ENCODE measurements at regions not wholly inside any gene's neighbourhood (a gene's known extent, or its start where the extent isn't known, plus 50 kb on each side); places are given as distances from the start of the nearest gene placed in this dataset.

DNA sequence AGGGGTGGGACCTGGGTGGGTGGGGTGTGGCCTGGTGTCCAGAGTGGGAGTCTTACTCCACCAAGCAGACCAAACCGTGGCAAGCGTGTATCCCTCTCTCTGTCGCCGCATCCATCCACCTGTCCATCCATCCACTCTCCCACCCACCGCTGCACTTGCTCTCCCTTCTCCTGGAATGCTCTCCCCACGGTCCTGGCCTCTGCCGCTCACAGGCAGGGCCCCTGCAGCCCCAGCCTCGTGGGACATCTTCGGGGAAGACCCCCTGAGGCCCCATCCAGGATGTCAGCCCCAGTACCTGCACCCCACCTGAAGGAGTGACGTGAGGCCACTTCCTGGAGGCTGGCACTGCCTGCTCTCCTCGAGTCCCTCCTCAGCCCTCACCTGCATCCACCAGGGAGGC, 189.5 kb upstream of the GSE1 start:
- Histone ChIP-seq H3K23ac (ENCODE audit: insufficient read length, low read depth, low read length) (no peak overlapping the region), H2BK20ac (ENCODE audit: low read depth, low read length, poor library complexity, severe bottlenecking) (no peak overlapping the region), H2BK120ac (ENCODE audit: low read depth, low read length, poor library complexity, severe bottlenecking) (no peak overlapping the region), H2BK5ac (ENCODE audit: insufficient read length, low read length) (no peak overlapping the region), H3K56ac (ENCODE audit: insufficient read length, low read depth, low read length) (no peak overlapping the region), H3K79me2 (ENCODE audit: insufficient read depth, low read length) (no peaks in the 10 kb centered on the region), H3K4me2 (ENCODE audit: insufficient read depth, insufficient read length, low read length) (no peak overlapping the region), H3K9me3 (ENCODE audit: control insufficient read depth, low read depth, low read length) (no peaks in the 10 kb centered on the region), H4K20me1 (ENCODE audit: control insufficient read depth, insufficient read depth, insufficient read length) (no peaks in the 10 kb centered on the region), H3K18ac (ENCODE audit: insufficient read length, low read depth, low read length) (no peak overlapping the region), H3T11ph (ENCODE audit: low read length) (no peak overlapping the region), H2BK12ac (ENCODE audit: insufficient read length, low read depth, low read length) (no peak overlapping the region), H2AFZ (ENCODE audit: low read length) (no peak overlapping the region), H3K27me3 (ENCODE audit: insufficient read depth, low read length) (no peaks in the 10 kb centered on the region), H3K23me2 (ENCODE audit: insufficient read length, low read depth, low read length, poor library complexity, severe bottlenecking) (no peaks in the 10 kb centered on the region), H4K5ac (ENCODE audit: insufficient read length, low read depth, low read length) (no peak overlapping the region), H4K91ac (ENCODE audit: insufficient read length, low read depth, low read length) (no peak overlapping the region), H3K79me1 (ENCODE audit: insufficient read depth, low read depth, low read length, poor library complexity, severe bottlenecking) (no peaks in the 10 kb centered on the region), H3K4me1 (ENCODE audit: insufficient read depth, low read length) (no peaks in the 10 kb centered on the region), H3K14ac (ENCODE audit: insufficient read depth, low read length) (no peak overlapping the region), H3K4ac (ENCODE audit: low read depth, low read length) (no peak overlapping the region), H3K27ac (ENCODE audit: insufficient read length, low read depth, low read length) (no peak overlapping the region), H4K8ac (replicated peaks; ENCODE audit: insufficient read length, low read depth, low read length) (no peak overlapping the region), H2BK15ac (ENCODE audit: low read depth, low read length) (no peak overlapping the region), H3K9ac (ENCODE audit: extremely low read depth, insufficient read length, low read length) (no peak overlapping the region), H2AK5ac (ENCODE audit: insufficient read length, low read length) (no peak overlapping the region)
- Mint-ChIP-seq H3K4me1 (peaks cover 24 to 29% of the 10 kb centered on the region in 2 experiments), H3K36me3 (ENCODE audit: insufficient read depth in 1 of 3, low read depth in 3 of 3) (no peaks in the 10 kb centered on the region), H3K27me3 (ENCODE audit: low read depth) (peaks cover 5% of the 10 kb centered on the region; the same call in 1 of the 2 replicates), H3K4me3 (no peak overlapping the region), H3K27ac (no peak overlapping the region), H3K9me3 (peaks cover 0 to 6% of the 10 kb centered on the region in 2 experiments; a peak in 1 of 5 replicates)
- no CpG with 5 or more reads among the region's 11 CpGs for WGBS (ENCODE audit: extremely low coverage, insufficient read length, low lambda C conversion rate)
- DNase-seq: no peak
- TF ChIP-seq, protein P1, sequence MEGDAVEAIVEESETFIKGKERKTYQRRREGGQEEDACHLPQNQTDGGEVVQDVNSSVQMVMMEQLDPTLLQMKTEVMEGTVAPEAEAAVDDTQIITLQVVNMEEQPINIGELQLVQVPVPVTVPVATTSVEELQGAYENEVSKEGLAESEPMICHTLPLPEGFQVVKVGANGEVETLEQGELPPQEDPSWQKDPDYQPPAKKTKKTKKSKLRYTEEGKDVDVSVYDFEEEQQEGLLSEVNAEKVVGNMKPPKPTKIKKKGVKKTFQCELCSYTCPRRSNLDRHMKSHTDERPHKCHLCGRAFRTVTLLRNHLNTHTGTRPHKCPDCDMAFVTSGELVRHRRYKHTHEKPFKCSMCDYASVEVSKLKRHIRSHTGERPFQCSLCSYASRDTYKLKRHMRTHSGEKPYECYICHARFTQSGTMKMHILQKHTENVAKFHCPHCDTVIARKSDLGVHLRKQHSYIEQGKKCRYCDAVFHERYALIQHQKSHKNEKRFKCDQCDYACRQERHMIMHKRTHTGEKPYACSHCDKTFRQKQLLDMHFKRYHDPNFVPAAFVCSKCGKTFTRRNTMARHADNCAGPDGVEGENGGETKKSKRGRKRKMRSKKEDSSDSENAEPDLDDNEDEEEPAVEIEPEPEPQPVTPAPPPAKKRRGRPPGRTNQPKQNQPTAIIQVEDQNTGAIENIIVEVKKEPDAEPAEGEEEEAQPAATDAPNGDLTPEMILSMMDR (conservative IDR thresholded peaks at IDR 0.05): no peak

All from H9 (cell line).